Left cardiac atrium (tissue), 4 donors: ENCODE measurements at regions not wholly inside any gene's neighbourhood (a gene's known extent, or its start where the extent isn't known, plus 50 kb on each side); places are given as distances from the start of the nearest gene placed in this dataset.
"Not testable (repeated sequence)": the region's sequence is repeated elsewhere in the genome, so short reads cannot be mapped to it uniquely, and the experiment has no call there.

ENCODE experiments used
- ATAC-seq, 2 donors: fragments of 200-7000 bp; cut with Tn5 transposase; one replicate each; pipeline ENCODE4 v1.9.1; 2020; ENCODE audit warnings: mild to moderate bottlenecking in 2 of 2, moderate library complexity in 2 of 2
- DNase-seq: peaks from one replicate; pipeline ENCODE4 v3.0.0-alpha.2; 2020
- intact Hi-C, 2 donors: fragments of 100-400 bp; cut with DNase I; formaldehyde crosslinking; loops; one replicate each; pipeline versions ENCODE4 v1.14.1 to v1.15.1; 2022 to 2023
- donor health status: DM: no; HTN: yes; CAD: no.
- donor health status: DM: no; HTN: yes; CAD: no; lungs with severe emphysema.
- donor health status: DM: yes; HTN: yes; CAD: no.
- donor health status: Dilated cardiomyopathy.

GRCh38 chr15:30195355-30196008, 60.6 kb downstream of the GOLGA8T start:
- not testable (repeated sequence) for DNase-seq

GRCh38 chr15:30196009-30196375, 61.1 kb downstream of the GOLGA8T start:
- ATAC-seq: peak; percentile 69 to 71
- peak; percentile 24 for DNase-seq
- intact Hi-C loops: not testable (repeated sequence)

More at GRCh38 chr15:30195355-30196008, 60.6 kb downstream of the GOLGA8T start:
- peak; percentile 20 to 29 for ATAC-seq
- intact Hi-C loops: not testable (repeated sequence)

- intact Hi-C loops, DNase-seq, ATAC-seq: not testable (repeated sequence)
These were observed 61.9 kb downstream of the GOLGA8T start for GRCh38 chr15:30196769-30197168.

GRCh38 chr15:30201517-30201916, 66.7 kb downstream of the GOLGA8T start:
- intact Hi-C loops, ATAC-seq, DNase-seq: not testable (repeated sequence)

- DNase-seq, intact Hi-C loops: not testable (repeated sequence)
These were observed 78.9 kb downstream of the GOLGA8T start for GRCh38 chr15:30213733-30214132.

GRCh38 chr15:30221803-30222202, 87.0 kb downstream of the GOLGA8T start:
- ATAC-seq, intact Hi-C loops, DNase-seq: not testable (repeated sequence)

More at GRCh38 chr15:30213733-30214132, 78.9 kb downstream of the GOLGA8T start:
- not testable (repeated sequence) for ATAC-seq

- intact Hi-C loops, DNase-seq, ATAC-seq: not testable (repeated sequence)
These were observed 88.1 kb downstream of the GOLGA8T start for GRCh38 chr15:30222798-30223591.

- ATAC-seq, DNase-seq, intact Hi-C loops: not testable (repeated sequence)
These were observed 90.5 kb downstream of the GOLGA8T start for GRCh38 chr15:30225233-30225891.

GRCh38 chr15:30261432-30262141, 126.7 kb downstream of the GOLGA8T start:
- intact Hi-C loops, DNase-seq, ATAC-seq: not testable (repeated sequence)

GRCh38 chr15:30262142-30262460, 127.2 kb downstream of the GOLGA8T start:
- ATAC-seq: peak; percentile 77 to 85
- intact Hi-C loops, DNase-seq: not testable (repeated sequence)

- ATAC-seq, intact Hi-C loops, DNase-seq: not testable (repeated sequence)
These were observed 129.1 kb downstream of the GOLGA8T start for GRCh38 chr15:30264000-30264399.

- intact Hi-C loops, ATAC-seq, DNase-seq: not testable (repeated sequence)
These were observed 98.0 kb downstream of the CHRFAM7A start for GRCh38 chr15:30295150-30295844.

- intact Hi-C loops, ATAC-seq, DNase-seq: not testable (repeated sequence)
These were observed 89.4 kb downstream of the CHRFAM7A start for GRCh38 chr15:30303968-30304367.
